ENCODE measurements at regions not wholly inside any gene's neighbourhood (a gene's known extent, or its start where the extent isn't known, plus 50 kb on each side); places are given as distances from the start of the nearest gene placed in this dataset.

DNA sequence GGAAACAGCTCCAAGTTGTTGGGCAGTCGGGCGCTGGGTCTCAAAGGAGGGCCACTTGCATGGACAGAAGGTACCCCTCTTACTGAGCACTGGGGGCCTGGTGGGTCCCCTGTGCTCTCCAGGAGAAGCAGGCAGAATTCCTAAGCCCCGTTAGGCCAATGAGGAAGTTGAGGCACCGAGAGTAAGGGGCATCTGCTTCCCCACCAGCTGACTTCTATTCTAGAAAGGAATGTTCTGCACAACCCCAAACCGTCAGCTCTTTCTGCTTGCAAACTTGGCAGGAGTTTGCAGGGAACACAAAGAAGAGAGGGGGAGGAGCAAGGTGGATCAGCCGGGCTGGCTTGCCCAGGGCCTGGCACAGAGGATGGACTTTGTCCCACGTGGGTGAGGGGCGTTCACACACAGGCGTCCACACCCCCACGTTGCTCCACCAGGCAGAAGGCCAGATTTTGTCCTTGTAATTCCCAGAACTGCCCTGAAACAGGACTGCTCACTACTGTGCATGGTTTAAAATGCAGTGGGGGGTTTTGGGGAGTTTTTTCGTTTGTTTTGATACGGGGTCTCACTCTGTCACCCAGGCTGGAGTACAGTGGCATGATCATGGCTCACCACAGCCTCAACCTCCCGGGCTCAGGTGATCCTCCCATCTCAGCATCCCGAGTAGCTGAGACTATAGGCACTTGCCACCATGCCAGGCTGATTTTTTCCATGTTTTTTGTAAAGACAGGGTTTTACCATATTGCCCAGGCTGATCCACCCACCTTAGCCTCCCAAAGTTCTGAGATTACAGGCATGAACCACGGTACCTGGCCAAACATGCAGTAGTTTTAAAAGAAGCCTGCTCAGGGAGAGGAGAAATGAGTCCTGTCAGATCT, 93.3 kb downstream of the SNX5 start (continued):
- TF ChIP-seq, protein P1, sequence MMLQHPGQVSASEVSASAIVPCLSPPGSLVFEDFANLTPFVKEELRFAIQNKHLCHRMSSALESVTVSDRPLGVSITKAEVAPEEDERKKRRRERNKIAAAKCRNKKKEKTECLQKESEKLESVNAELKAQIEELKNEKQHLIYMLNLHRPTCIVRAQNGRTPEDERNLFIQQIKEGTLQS (CRISPR knock-in tag; IDR thresholded peaks at IDR 0.05) = peak; percentile 56; the same call in 1 of the 2 replicates
- TF ChIP-seq CENPT (CRISPR knock-in tag; IDR thresholded peaks at IDR 0.05; ENCODE audit: low read depth) = 0 out of 2 replicates have a peak, but pooled peaks have one; percentile 22
- peak; percentile 52 for TF ChIP-seq ZNF619 (CRISPR knock-in tag; IDR thresholded peaks at IDR 0.05)
- no peak for TF ChIP-seq KAT2B (IDR thresholded peaks at IDR 0.05; ENCODE audit: borderline replicate concordance, low read depth, low read length)
- TF ChIP-seq ZNF709 (CRISPR knock-in tag; IDR thresholded peaks at IDR 0.05) = no peak
- peak; percentile 89 for TF ChIP-seq DMAP1 (CRISPR knock-in tag; IDR thresholded peaks at IDR 0.05)
- TF ChIP-seq ZNF737 (CRISPR knock-in tag; IDR thresholded peaks at IDR 0.05; ENCODE audit: borderline replicate concordance) = no peak
- no peak for TF ChIP-seq ZNF484 (CRISPR knock-in tag; IDR thresholded peaks at IDR 0.05; ENCODE audit: borderline replicate concordance, low read depth)
- peak; percentile 99 for TF ChIP-seq MTA1 (CRISPR knock-in tag; IDR thresholded peaks at IDR 0.05; ENCODE audit: borderline replicate concordance)
- TF ChIP-seq ZNF629 (CRISPR knock-in tag; conservative IDR thresholded peaks at IDR 0.05) = peak; percentile 73; the same call in 1 of the 2 replicates
- peak; percentile 84 for TF ChIP-seq FOSL2 (CRISPR knock-in tag; IDR thresholded peaks at IDR 0.05)
- no peak for TF ChIP-seq E2F2 (CRISPR knock-in tag; IDR thresholded peaks at IDR 0.05; ENCODE audit: borderline replicate concordance)
- TF ChIP-seq, protein P2, sequence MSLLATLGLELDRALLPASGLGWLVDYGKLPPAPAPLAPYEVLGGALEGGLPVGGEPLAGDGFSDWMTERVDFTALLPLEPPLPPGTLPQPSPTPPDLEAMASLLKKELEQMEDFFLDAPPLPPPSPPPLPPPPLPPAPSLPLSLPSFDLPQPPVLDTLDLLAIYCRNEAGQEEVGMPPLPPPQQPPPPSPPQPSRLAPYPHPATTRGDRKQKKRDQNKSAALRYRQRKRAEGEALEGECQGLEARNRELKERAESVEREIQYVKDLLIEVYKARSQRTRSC (CRISPR knock-in tag; IDR thresholded peaks at IDR 0.05; ENCODE audit: low read depth) = no peak
- TF ChIP-seq ZNF441 (CRISPR knock-in tag; IDR thresholded peaks at IDR 0.05; ENCODE audit: borderline replicate concordance) = no peak
- TF ChIP-seq, protein P3, sequence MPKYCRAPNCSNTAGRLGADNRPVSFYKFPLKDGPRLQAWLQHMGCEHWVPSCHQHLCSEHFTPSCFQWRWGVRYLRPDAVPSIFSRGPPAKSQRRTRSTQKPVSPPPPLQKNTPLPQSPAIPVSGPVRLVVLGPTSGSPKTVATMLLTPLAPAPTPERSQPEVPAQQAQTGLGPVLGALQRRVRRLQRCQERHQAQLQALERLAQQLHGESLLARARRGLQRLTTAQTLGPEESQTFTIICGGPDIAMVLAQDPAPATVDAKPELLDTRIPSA (CRISPR knock-in tag; IDR thresholded peaks at IDR 0.05; ENCODE audit: borderline replicate concordance) = no peak
- TF ChIP-seq REXO4 (CRISPR knock-in tag; IDR thresholded peaks at IDR 0.05; ENCODE audit: borderline replicate concordance) = no peak
- TF ChIP-seq HNRNPUL1 (IDR thresholded peaks at IDR 0.05; ENCODE audit: low read depth, low read length) = no peak
- TF ChIP-seq ZNF282 (IDR thresholded peaks at IDR 0.05; ENCODE audit: partially characterized antibody) = no peak
- TF ChIP-seq, protein P4, sequence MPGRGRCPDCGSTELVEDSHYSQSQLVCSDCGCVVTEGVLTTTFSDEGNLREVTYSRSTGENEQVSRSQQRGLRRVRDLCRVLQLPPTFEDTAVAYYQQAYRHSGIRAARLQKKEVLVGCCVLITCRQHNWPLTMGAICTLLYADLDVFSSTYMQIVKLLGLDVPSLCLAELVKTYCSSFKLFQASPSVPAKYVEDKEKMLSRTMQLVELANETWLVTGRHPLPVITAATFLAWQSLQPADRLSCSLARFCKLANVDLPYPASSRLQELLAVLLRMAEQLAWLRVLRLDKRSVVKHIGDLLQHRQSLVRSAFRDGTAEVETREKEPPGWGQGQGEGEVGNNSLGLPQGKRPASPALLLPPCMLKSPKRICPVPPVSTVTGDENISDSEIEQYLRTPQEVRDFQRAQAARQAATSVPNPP (CRISPR knock-in tag; IDR thresholded peaks at IDR 0.05) = peak; percentile 13; the same call in 1 of the 2 replicates
- TF ChIP-seq ZNF382 (CRISPR knock-in tag; IDR thresholded peaks at IDR 0.05; ENCODE audit: borderline replicate concordance) = no peak
- TF ChIP-seq, protein P5, sequence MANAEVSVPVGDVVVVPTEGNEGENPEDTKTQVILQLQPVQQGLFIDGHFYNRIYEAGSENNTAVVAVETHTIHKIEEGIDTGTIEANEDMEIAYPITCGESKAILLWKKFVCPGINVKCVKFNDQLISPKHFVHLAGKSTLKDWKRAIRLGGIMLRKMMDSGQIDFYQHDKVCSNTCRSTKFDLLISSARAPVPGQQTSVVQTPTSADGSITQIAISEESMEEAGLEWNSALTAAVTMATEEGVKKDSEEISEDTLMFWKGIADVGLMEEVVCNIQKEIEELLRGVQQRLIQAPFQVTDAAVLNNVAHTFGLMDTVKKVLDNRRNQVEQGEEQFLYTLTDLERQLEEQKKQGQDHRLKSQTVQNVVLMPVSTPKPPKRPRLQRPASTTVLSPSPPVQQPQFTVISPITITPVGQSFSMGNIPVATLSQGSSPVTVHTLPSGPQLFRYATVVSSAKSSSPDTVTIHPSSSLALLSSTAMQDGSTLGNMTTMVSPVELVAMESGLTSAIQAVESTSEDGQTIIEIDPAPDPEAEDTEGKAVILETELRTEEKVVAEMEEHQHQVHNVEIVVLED (CRISPR knock-in tag; IDR thresholded peaks at IDR 0.05; ENCODE audit: borderline replicate concordance) = no peak; the same call in 1 of the 2 replicates
- no peak for TF ChIP-seq ZNF383 (CRISPR knock-in tag; IDR thresholded peaks at IDR 0.05; ENCODE audit: borderline replicate concordance)

Measured in HepG2 (cell line).